Umbilical cord (tissue), 1 donor: ENCODE measurements at regions not wholly inside any gene's neighbourhood (a gene's known extent, or its start where the extent isn't known, plus 50 kb on each side); places are given as distances from the start of the nearest gene placed in this dataset.
"Not testable (repeated sequence)": the region's sequence is repeated elsewhere in the genome, so short reads cannot be mapped to it uniquely, and the experiment has no call there.

Experiments used
- DNase-seq: peaks from one replicate; pipeline ENCODE4 v3.0.0-alpha.2; 2015; ENCODE audit warnings: low spot score

DNA sequence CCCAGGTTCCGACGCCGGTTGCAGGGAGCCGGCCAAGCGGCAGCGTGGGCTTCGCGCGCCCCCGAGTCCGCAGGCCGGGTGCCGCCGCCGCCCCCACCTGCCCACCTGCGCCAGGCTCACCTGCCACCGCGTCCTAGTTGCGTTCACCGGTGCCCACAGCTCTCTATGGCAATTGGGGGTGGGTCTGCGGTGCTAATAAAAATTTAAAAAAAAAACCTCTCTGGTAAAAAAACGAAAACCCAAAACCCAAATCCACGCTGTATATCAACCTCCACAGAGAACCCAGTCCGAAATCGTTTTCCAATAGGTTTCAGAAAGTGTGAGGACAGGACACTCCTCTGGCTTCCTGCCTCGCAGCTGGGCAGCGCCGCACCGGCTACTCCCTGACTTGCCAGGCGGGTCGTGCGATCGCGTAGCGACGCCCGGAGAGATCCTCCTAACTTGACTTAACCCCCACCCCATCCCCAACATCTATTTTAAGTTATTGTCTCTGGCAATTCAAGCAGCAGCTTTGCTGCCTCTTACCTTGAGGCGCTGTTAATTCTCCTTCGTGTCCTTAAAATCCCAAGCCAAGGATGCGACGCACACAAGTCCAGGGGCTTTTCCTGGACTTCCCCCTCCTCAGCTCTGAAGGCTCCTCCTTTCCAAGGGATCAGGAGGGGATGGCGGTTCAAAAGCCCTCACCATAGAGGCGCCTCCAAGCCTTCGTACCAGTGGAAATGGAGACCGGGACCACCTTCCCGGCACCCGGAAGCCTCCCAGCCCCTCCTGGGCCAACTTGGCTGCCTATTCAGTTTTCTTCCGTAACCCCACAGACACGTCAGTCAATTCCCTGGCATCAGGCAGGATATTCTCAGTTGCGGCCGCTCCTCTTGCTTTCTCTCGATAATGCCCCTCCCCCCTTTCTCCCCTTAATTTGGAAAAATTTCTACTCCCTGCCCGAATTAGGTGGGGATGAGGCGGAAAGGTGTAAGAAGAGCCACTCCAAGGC, 1639.4 kb upstream of the C9orf72 start:
- DNase-seq, result peak; percentile 40

DNA sequence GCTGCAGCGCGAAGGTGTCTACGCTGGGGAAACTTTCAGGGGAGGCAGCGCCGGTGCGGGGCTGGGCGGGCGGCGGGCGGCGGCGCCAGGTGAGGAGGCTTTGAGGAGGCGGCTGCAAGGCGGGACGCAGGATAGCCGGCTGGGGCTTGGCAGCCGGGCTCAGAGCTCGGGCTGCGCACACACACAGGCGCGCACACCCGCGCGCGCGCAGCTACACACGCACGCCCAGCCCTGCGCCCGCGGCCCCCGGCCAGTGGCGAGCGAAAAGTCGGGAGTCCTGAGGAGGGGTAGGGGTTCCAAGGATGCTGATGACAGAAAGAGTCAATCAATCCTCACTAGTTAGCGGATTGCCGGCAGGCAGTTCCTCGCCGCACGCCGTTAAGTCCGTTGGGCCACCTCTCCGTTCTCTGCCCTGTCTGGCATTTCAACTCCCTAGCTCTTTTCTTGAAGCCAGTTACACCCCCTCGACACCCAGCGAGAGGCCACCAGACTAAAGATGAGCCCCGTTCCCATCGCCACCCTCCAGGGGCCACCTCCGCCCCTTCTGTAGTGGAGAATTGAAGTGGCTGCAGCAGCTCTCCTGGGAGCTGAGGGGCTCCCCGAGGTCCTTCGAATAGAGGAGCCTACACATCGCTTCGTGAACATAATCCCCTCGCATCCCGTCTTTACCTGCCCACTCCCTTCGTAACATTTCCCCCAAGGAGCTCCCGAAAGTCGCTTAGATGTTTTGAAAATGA, 1640.3 kb upstream of the C9orf72 start, which contains the start of gene LINGO2:
Gene LINGO2, minus strand, starts transcription at position 185 of the 737 bp plus-strand sequence.
- peak; percentile 26 for DNase-seq

DNA sequence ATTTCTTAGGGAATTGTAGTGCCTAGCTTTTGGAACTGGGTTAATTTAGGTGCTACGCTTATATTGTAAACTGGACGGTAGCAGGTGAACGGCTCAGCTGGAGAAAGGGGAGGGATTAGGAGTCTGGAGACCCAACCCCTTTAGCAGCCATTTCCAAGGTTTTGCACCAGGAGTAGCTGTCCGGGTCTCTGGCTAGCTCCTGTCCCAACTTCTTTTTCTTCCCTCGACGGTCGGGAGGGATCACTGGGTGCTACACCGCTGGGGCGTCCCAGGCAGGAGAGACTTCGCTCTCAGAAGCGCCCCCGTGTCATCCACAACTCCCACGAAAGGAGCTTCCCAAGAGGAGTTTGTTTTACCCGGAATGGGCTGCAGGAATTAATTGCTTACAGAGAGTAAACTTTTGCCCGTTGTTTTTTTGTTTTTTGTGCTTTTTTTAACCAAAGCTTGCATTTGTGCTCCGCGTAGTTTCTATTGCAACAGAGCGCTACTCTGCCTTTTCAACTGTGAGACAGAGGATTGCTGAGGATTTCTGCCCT, 1640.9 kb upstream of the C9orf72 start:
- peak; percentile 78 for DNase-seq

- DNase-seq, result peak; percentile 27
Measured at GRCh38 chr9:29214690-29215253, 1641.5 kb upstream of the C9orf72 start.

GRCh38 chr9:29217966-29218365, 1644.7 kb upstream of the C9orf72 start:
- DNase-seq, result no peak

- DNase-seq, result no peak
Measured at GRCh38 chr9:29220596-29221251, 1647.4 kb upstream of the C9orf72 start.

DNA sequence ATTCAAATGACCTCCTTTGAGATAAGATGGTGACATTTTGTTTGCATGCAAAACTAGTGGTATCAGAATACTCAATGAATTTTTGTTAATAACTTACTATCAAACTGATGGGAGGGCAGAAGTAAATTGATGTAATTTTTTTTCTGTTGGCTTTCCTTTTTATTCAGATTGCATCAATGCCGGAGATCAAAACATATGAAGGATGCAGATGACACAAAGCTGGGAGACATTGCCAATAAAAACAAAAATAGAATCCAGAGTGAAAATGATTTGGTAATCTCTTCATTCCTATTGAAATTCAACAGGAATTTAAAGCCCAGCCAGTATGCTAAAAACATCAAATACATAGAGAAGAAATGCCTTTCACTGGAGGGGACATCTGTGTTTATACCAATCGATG, 1655.3 kb upstream of the C9orf72 start:
- DNase-seq, result no peak

DNA sequence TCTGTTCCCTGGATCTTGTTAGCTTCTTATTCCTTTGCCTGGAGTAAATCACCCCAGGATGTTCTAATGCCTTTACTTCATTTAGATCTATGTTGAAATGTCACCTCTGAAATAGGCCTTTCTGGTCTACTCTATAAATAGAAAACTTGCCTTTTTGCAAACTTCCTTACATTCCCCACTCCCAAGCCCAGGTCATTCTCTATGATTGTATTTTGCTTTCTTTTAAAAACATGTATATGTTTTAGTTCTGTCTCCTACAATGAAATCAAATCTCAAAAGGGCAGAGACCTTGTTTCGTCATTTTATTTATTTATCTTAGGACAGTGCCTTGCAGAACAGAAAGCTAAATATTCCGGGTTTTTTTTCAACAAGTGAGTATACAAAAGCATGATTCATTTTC, 1657.7 kb upstream of the C9orf72 start:
- no peak for DNase-seq

- DNase-seq, result no peak
Measured at GRCh38 chr9:29233193-29233592, 1659.9 kb upstream of the C9orf72 start.

DNA sequence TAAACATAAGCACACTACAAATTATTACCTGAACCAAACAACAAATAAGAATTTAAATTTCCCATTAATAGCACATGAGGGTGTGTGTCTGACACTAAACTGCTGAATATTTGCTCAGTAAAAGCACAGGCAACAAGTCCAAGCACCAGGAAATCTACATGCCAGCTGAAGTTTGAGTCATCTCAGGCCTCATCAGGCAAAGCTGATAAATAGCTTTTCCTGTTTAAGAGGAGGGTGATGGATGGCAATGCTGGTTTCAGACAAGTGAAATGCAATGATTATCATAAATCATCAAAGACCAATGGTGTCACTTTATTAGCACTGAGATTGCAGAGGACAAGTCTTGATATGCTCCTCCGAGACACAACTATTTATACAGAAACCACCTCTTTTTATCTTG, 1668.0 kb upstream of the C9orf72 start:
- peak; percentile 35 for DNase-seq

DNA sequence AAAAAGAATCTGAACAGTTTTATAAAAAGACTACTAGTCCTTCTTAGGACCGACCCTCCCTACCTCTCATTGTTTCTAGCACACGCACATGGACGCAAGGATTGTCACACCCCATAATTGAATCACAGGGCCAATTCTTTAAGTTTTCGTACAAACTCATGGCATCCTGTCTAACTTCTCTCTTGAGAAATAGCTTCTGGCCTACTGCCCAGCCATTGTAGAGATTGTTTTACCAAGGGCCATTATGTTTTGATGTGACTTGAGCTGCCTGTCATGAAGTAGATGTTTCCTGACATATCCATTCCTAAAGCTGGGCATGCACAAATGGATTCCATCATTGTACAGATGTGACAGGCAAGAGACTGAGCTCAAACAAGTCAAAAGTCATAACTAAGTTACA, 1672.1 kb upstream of the C9orf72 start:
- DNase-seq, result no peak

DNA sequence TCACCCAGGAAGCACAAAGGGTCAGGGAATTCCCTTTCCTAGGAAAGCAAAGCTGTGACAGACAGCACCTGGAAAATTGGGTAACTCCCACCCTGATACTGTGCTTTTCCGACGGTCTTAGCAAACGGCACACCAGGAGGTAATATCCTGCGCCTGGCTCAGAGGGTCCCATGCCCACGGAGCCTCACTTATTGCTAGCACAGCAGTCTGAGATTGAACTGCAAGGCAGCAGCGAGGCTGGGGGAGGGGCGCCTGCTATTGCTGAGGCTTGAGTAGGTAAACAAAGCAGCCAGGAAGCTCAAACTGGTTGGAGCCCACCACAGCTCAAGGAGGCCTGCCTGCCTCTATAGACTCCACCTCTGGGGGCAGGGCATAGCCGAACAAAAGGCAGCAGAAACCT, 1697.1 kb upstream of the C9orf72 start:
- DNase-seq, result not testable (repeated sequence)

DNA sequence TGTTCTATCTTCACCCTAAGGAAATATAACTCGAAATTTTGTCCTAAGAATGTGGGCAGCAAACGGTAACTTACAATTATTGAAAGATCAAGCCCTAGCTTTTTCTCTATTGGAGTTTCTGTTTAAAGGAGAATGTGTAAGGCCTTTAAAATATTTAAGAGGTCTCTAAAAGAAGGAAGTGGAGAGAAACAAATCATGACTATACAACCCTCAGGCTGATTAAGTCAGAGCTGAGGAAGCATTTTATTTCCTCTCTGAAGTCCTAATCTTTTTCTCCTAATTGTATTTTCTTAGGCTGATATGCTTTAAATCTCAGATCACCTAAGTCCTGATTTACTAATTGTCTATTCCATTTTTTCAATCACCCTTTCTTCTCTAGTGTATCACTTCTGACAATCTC, 1708.8 kb upstream of the C9orf72 start:
- no peak for DNase-seq

DNA sequence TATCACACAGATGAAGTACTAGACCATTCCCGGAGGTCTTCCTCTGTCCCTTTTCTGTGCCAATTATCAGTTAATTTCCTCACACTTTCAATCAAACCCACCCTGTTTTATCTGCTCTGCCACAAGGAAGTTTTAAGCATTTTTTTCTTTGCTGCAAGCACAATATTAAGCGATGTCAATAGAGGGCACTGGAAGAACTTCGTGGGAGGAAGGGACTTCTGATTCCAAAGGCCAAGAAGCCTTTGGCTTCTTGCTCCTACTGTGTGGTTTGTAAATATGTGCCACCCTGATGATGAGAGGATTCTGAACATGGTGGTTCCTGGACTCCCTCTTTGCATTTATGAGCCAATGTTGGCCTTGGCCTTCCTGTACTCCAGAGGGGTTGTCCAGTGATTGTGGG, 1712.5 kb upstream of the C9orf72 start:
- no peak for DNase-seq

GRCh38 chr9:29289365-29289764, 1716.1 kb upstream of the C9orf72 start:
- no peak for DNase-seq

- no peak for DNase-seq
Measured at GRCh38 chr9:29290516-29290915, 1717.2 kb upstream of the C9orf72 start.

GRCh38 chr9:29297592-29297991, 1724.3 kb upstream of the C9orf72 start:
- DNase-seq, result no peak

GRCh38 chr9:29311221-29311620, 1737.9 kb upstream of the C9orf72 start:
- DNase-seq, result no peak

DNA sequence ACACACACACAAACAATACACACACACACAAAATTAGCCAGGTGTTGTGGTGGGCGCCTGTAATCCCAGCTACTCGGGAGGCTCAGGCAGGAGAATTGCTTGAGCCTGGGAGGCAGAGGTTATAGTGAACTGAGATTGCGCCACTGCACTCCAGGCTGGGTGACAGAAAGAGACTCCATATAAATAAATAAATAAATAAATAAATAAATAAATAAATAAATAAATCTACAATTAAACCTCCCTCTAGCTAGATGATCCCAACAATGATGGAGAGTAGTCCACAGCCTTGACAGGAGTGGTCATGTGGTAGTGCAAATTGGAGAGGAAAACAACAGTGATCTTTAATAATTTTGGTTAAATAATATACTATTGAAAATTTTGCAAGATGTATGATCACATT, 1739.0 kb upstream of the C9orf72 start:
- no peak for DNase-seq

DNA sequence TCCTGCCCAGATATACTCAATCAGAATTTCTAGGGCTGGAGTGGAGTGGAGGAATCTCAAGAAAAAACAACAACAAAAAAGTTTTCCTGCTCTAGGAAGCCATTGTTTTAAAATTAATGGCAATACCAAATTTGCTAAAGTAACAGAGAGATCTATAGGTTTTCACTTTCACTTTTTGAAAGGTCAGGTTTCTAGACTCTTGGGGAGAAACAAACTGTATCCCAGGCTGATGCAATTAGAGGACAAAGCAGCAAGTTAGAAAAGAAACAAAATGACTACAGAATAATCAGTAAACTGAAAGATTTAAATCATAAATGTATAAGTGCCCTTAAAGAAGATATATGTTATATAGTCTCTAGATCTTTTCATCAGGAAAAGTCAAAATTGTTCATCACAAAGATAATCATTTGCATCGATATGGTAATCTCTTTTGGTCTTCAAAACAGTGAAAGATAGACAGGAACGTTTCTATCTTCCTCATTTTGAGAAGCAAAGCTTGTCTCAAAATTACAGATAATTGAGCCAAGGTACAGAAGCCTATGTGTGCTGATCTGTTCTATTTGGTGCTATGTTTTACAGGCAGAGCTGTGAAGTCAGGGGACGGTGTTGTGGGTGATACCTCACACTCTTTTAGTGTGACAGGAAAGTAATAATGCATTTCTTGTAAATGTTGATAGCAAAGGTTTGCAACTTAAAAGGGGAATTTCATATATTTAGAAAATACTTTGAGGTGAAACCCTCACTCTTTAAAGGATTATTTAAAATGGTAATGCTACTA, 1746.6 kb upstream of the C9orf72 start:
- DNase-seq, result no peak

DNA sequence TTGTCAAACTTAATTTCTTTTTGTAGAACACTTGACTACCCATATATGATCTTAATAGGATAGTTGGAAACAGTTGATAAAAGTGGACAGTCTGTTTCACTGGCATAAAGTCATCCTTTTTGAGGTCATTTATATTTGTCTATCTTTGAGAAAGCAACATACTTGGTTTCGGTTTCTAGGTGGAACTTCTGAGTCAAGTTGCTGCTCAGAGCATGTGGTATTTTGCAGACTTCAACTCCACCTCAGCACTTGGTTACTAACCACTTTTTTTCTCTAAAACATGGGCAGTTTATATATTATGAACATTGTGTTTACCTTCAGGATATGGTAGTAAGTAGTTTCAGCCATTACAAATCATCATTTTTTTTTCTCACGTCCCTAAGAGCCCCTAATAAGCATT, 1749.0 kb upstream of the C9orf72 start:
- DNase-seq, result no peak
